ENCODE measurements at regions not wholly inside any gene's neighbourhood (a gene's known extent, or its start where the extent isn't known, plus 50 kb on each side); places are given as distances from the start of the nearest gene placed in this dataset.

- no peak for TF ChIP-seq GATA1 (IDR thresholded peaks at IDR 0.05; ENCODE audit: low read depth, low read length)
- TF ChIP-seq POLR2A (IDR thresholded peaks at IDR 0.05; ENCODE audit: low read length), result no peak
- DNase-seq, result no peak
Measured at GRCh38 chr1:222920169-222920568, 105.3 kb downstream of the DISP1 start.

- TF ChIP-seq GATA1 (IDR thresholded peaks at IDR 0.05; ENCODE audit: low read depth, low read length), result no peak
- TF ChIP-seq POLR2A (IDR thresholded peaks at IDR 0.05; ENCODE audit: low read length), result no peak
- DNase-seq, result no peak
Measured at GRCh38 chr1:222921945-222922344, 107.1 kb downstream of the DISP1 start.

- TF ChIP-seq GATA1 (IDR thresholded peaks at IDR 0.05; ENCODE audit: low read depth, low read length) (no peak), POLR2A (IDR thresholded peaks at IDR 0.05; ENCODE audit: low read length) (no peak)
Measured at GRCh38 chr1:222923506-222923905, 108.7 kb downstream of the DISP1 start.

GRCh38 chr1:222924136-222924706 is 109.4 kb downstream of the DISP1 start:
- DNase-seq, result no peak
- TF ChIP-seq GATA1 (IDR thresholded peaks at IDR 0.05; ENCODE audit: low read depth, low read length) (no peak), POLR2A (IDR thresholded peaks at IDR 0.05; ENCODE audit: low read length) (no peak)

More at GRCh38 chr1:222923506-222923905, 108.7 kb downstream of the DISP1 start:
- no peak for DNase-seq

- no peak for DNase-seq
- TF ChIP-seq GATA1 (IDR thresholded peaks at IDR 0.05; ENCODE audit: low read depth, low read length), result no peak
- TF ChIP-seq POLR2A (IDR thresholded peaks at IDR 0.05; ENCODE audit: low read length), result no peak
Measured at GRCh38 chr1:222926566-222926965, 111.7 kb downstream of the DISP1 start.

GRCh38 chr1:222927031-222927430 is 112.2 kb downstream of the DISP1 start:
- no peak for TF ChIP-seq GATA1 (IDR thresholded peaks at IDR 0.05; ENCODE audit: low read depth, low read length)
- no peak for TF ChIP-seq POLR2A (IDR thresholded peaks at IDR 0.05; ENCODE audit: low read length)
- DNase-seq, result no peak

- no peak for DNase-seq
- TF ChIP-seq GATA1 (IDR thresholded peaks at IDR 0.05; ENCODE audit: low read depth, low read length) (no peak), POLR2A (IDR thresholded peaks at IDR 0.05; ENCODE audit: low read length) (no peak)
Measured at GRCh38 chr1:222928212-222928611, 113.4 kb downstream of the DISP1 start.

- TF ChIP-seq POLR2A (IDR thresholded peaks at IDR 0.05; ENCODE audit: low read length) (no peak), GATA1 (IDR thresholded peaks at IDR 0.05; ENCODE audit: low read depth, low read length) (no peak)
- DNase-seq, result no peak
Measured at GRCh38 chr1:222930070-222930469, 115.2 kb downstream of the DISP1 start.

GRCh38 chr1:222931023-222931422 is 116.2 kb downstream of the DISP1 start:
- no peak for DNase-seq
- TF ChIP-seq POLR2A (IDR thresholded peaks at IDR 0.05; ENCODE audit: low read length), result no peak
- TF ChIP-seq GATA1 (IDR thresholded peaks at IDR 0.05; ENCODE audit: low read depth, low read length), result no peak

GRCh38 chr1:222933273-222933672 is 118.4 kb downstream of the DISP1 start:
- no peak for TF ChIP-seq GATA1 (IDR thresholded peaks at IDR 0.05; ENCODE audit: low read depth, low read length)
- TF ChIP-seq POLR2A (IDR thresholded peaks at IDR 0.05; ENCODE audit: low read length), result no peak
- no peak for DNase-seq

- no peak for DNase-seq
- TF ChIP-seq POLR2A (IDR thresholded peaks at IDR 0.05; ENCODE audit: low read length), result no peak
- TF ChIP-seq GATA1 (IDR thresholded peaks at IDR 0.05; ENCODE audit: low read depth, low read length), result no peak
Measured at GRCh38 chr1:222935239-222935900, 120.5 kb downstream of the DISP1 start.

- no peak for DNase-seq
- no peak for TF ChIP-seq GATA1 (IDR thresholded peaks at IDR 0.05; ENCODE audit: low read depth, low read length)
- TF ChIP-seq POLR2A (IDR thresholded peaks at IDR 0.05; ENCODE audit: low read length), result no peak
Measured at GRCh38 chr1:222936042-222936441, 121.2 kb downstream of the DISP1 start.

- no peak for TF ChIP-seq GATA1 (IDR thresholded peaks at IDR 0.05; ENCODE audit: low read depth, low read length)
- no peak for TF ChIP-seq POLR2A (IDR thresholded peaks at IDR 0.05; ENCODE audit: low read length)
- no peak for DNase-seq
Measured at GRCh38 chr1:222938986-222939385, 124.1 kb downstream of the DISP1 start.

GRCh38 chr1:222940095-222940494 is 125.3 kb downstream of the DISP1 start:
- TF ChIP-seq POLR2A (IDR thresholded peaks at IDR 0.05; ENCODE audit: low read length) (no peak), GATA1 (IDR thresholded peaks at IDR 0.05; ENCODE audit: low read depth, low read length) (no peak)
- DNase-seq, result no peak

GRCh38 chr1:222940906-222941305 is 126.1 kb downstream of the DISP1 start:
- DNase-seq, result no peak
- TF ChIP-seq POLR2A (IDR thresholded peaks at IDR 0.05; ENCODE audit: low read length), result no peak
- no peak for TF ChIP-seq GATA1 (IDR thresholded peaks at IDR 0.05; ENCODE audit: low read depth, low read length)

All from erythroblast (primary cell).